OCI-LY7 (cell line): ENCODE measurements at regions not wholly inside any gene's neighbourhood (a gene's known extent, or its start where the extent isn't known, plus 50 kb on each side); places are given as distances from the start of the nearest gene placed in this dataset.

Experiments
- EZH2phosphoT487 ChIP-seq: fragments of 200-600 bp; sonication (generic); IDR thresholded peaks from 2 replicates; pipeline ENCODE4 v1.6.1; 2018; ENCODE audit warnings: low read depth, borderline replicate concordance, mild to moderate bottlenecking, mixed run types, antibody characterized with exemption, low read length, moderate library complexity, mixed read lengths
- TF ChIP-seq, protein P1 (sequence below): fragments of 200-600 bp; sonication (generic); conservative IDR thresholded peaks from 2 replicates; pipeline ENCODE4 v1.5.1; 2014; ENCODE audit warnings: mild to moderate bottlenecking, antibody characterized with exemption, low read length, moderate library complexity, mixed read lengths

GRCh38 chr2:31660812-31661335 lies 80.1 kb upstream of the SRD5A2 start:
- TF ChIP-seq, protein P1, sequence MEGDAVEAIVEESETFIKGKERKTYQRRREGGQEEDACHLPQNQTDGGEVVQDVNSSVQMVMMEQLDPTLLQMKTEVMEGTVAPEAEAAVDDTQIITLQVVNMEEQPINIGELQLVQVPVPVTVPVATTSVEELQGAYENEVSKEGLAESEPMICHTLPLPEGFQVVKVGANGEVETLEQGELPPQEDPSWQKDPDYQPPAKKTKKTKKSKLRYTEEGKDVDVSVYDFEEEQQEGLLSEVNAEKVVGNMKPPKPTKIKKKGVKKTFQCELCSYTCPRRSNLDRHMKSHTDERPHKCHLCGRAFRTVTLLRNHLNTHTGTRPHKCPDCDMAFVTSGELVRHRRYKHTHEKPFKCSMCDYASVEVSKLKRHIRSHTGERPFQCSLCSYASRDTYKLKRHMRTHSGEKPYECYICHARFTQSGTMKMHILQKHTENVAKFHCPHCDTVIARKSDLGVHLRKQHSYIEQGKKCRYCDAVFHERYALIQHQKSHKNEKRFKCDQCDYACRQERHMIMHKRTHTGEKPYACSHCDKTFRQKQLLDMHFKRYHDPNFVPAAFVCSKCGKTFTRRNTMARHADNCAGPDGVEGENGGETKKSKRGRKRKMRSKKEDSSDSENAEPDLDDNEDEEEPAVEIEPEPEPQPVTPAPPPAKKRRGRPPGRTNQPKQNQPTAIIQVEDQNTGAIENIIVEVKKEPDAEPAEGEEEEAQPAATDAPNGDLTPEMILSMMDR, result no peak
- no peak for TF ChIP-seq EZH2phosphoT487
